GM12878 (cell line): ENCODE measurements at regions not wholly inside any gene's neighbourhood (a gene's known extent, or its start where the extent isn't known, plus 50 kb on each side); places are given as distances from the start of the nearest gene placed in this dataset.

Source experiments
- ATAC-seq: fragments of 200-7000 bp; cut with Tn5 transposase; 3 replicates; pipeline ENCODE4 v1.9.1; 2020; ENCODE audit warnings: mild to moderate bottlenecking, moderate library complexity
- BruUV-seq: library from RNA; stranded (reverse); fragments of 400-500 nt; replicated peaks from 2 replicates; lab custom pipeline; 2021; lab: Mats Ljungman, UMichigan
- CTCF ChIA-PET: fragments of 300-600 bp; sonication (Branson Sonifier 250); formaldehyde crosslinking; extraction: SDS; loops from one replicate; lab custom pipeline; 2021; ENCODE audit warnings: inconsistent platforms; lab: Yijun Ruan, JAX
- POLR2A ChIA-PET: fragments of 350-600 bp; formaldehyde crosslinking; extraction: SDS; loops from one replicate; lab custom pipeline; 2021; ENCODE audit warnings: inconsistent platforms; lab: Charles Lee
- RAD21 ChIA-PET: fragments of 300-600 bp; sonication (Branson Sonifier 250); formaldehyde crosslinking; loops from one replicate; lab custom pipeline; 2023; ENCODE audit warnings: antibody characterized with exemption; ENCODE audit not compliant: unreplicated experiment; lab: Charles Lee
- SMC1A ChIA-PET: fragments of 300-600 bp; sonication (Branson Sonifier 250); formaldehyde crosslinking; loops from one replicate; lab custom pipeline; 2023; ENCODE audit not compliant: unreplicated experiment, uncharacterized antibody; lab: Charles Lee
- DNase-seq: peaks from one replicate; pipeline ENCODE4 v3.0.0-alpha.2; 2011; ENCODE audit warnings: low read depth, low spot score
- FAIRE-seq: peaks from 3 replicates; lab custom pipeline; 2011; peaks lifted over from hg19 to GRCh38; lab: Jason Lieb, UNC
- H2AFZ ChIP-seq: 2 replicates; pipeline ENCODE4 v1.6.0; 2011; ENCODE audit warnings: low read depth, low read length, control low read depth; ENCODE audit not compliant: control insufficient read depth
- H3K27ac ChIP-seq: 2 replicates; pipeline ENCODE4 v1.5.1; 2011; ENCODE audit warnings: control low read depth; ENCODE audit not compliant: control insufficient read depth, insufficient read depth
- H3K27me3 ChIP-seq, 2 experiments: replicated peaks in 1 of 2; 2 replicates each; pipeline versions ENCODE4 v1.6.0 to v1.6.1; 2011; ENCODE audit warnings: low read length in 1 of 2; ENCODE audit not compliant: control insufficient read depth in 2 of 2, insufficient read depth in 2 of 2
- H3K36me3 ChIP-seq, 2 experiments: 2 replicates each; pipeline ENCODE4 v1.5.1; 2011; ENCODE audit warnings: low read length in 1 of 2; ENCODE audit not compliant: control insufficient read depth in 2 of 2, insufficient read depth in 2 of 2
- H3K4me1 ChIP-seq: 2 replicates; pipeline ENCODE4 v1.6.1; 2011; ENCODE audit warnings: mild to moderate bottlenecking, low read length, moderate library complexity, mixed read lengths; ENCODE audit not compliant: control insufficient read depth, insufficient read depth
- H3K4me2 ChIP-seq: 2 replicates; pipeline ENCODE4 v1.6.0; 2011; ENCODE audit warnings: control low read depth; ENCODE audit not compliant: control insufficient read depth, insufficient read depth
- H3K4me3 ChIP-seq: fragments of 200-600 bp; sonication (generic); 2 replicates; pipeline ENCODE4 v1.5.1; 2016
- H3K79me2 ChIP-seq: 2 replicates; pipeline ENCODE4 v1.6.0; 2011; ENCODE audit warnings: low read length; ENCODE audit not compliant: control insufficient read depth, insufficient read depth
- H3K9ac ChIP-seq: 2 replicates; pipeline ENCODE4 v1.8.0; 2011; ENCODE audit warnings: low read length, control low read depth, mixed read lengths; ENCODE audit not compliant: control insufficient read depth, insufficient read depth
- H3K9me3 ChIP-seq: replicated peaks from 3 replicates; pipeline ENCODE4 v1.5.1; 2011; ENCODE audit warnings: mild to moderate bottlenecking, low read length; ENCODE audit not compliant: control insufficient read depth, insufficient read depth
- H4K20me1 ChIP-seq: 2 replicates; pipeline ENCODE4 v1.6.0; 2011; ENCODE audit not compliant: control insufficient read depth, insufficient read depth
- CBFB ChIP-seq: IDR thresholded peaks from 2 replicates; pipeline ENCODE4 v1.6.1; 2016; ENCODE audit warnings: antibody characterized with exemption, low read depth
- CTCF ChIP-seq, 3 experiments: IDR thresholded peaks in 2 of 3; conservative IDR thresholded peaks in 1 of 3; 2 replicates each; pipeline ENCODE4 v1.5.1; 2011; ENCODE audit warnings: low read depth in 3 of 3, low read length in 3 of 3, mild to moderate bottlenecking in 3 of 3, control low read depth in 2 of 3, moderate library complexity in 2 of 3, inconsistent platforms in 1 of 3, mixed read lengths in 1 of 3; ENCODE audit not compliant: control insufficient read depth in 2 of 3, insufficient read depth in 1 of 3; ENCODE audit errors: extremely low read depth in 1 of 3
- FOS ChIP-seq: IDR thresholded peaks from 3 replicates; pipeline ENCODE4 v1.6.1; 2011; ENCODE audit warnings: borderline replicate concordance; ENCODE audit not compliant: insufficient read length; ENCODE audit errors: extremely low read depth
- IRF4 ChIP-seq: IDR thresholded peaks from 2 replicates; pipeline ENCODE4 v1.6.1; 2011; ENCODE audit warnings: low read depth, low read length
- IRF5 ChIP-seq: fragments of 450-650 bp; IDR thresholded peaks from 2 replicates; pipeline ENCODE4 v1.6.1; 2017; ENCODE audit warnings: borderline replicate concordance
- MYC ChIP-seq: IDR thresholded peaks from 2 replicates; pipeline ENCODE4 v1.6.1; 2011; ENCODE audit warnings: mild to moderate bottlenecking, low read length, moderate library complexity, inconsistent platforms; ENCODE audit not compliant: insufficient read depth, insufficient replicate concordance, insufficient read length, severe bottlenecking
- NFXL1 ChIP-seq: fragments of 450-650 bp; IDR thresholded peaks from 2 replicates; pipeline ENCODE4 v1.6.1; 2017; ENCODE audit warnings: antibody characterized with exemption, mild to moderate bottlenecking, borderline replicate concordance
- NFYB ChIP-seq: IDR thresholded peaks from 2 replicates; pipeline ENCODE4 v1.6.1; 2011; ENCODE audit warnings: low read depth, mild to moderate bottlenecking, low read length, improper control_type of control experiment, moderate library complexity; ENCODE audit not compliant: insufficient read depth
- NKRF ChIP-seq: fragments of 450-650 bp; conservative IDR thresholded peaks from 2 replicates; pipeline ENCODE4 v1.6.1; 2017; ENCODE audit warnings: mild to moderate bottlenecking, moderate library complexity
- TCF12 ChIP-seq: IDR thresholded peaks from 2 replicates; pipeline ENCODE4 v1.6.1; 2011; ENCODE audit warnings: low read depth, mild to moderate bottlenecking, low read length
- ZBTB33 ChIP-seq: fragments of 450-650 bp; IDR thresholded peaks from 2 replicates; pipeline ENCODE4 v1.6.1; 2017; ENCODE audit warnings: mild to moderate bottlenecking
- ZNF207 ChIP-seq: fragments of 450-650 bp; IDR thresholded peaks from 2 replicates; pipeline ENCODE4 v1.6.1; 2014; ENCODE audit warnings: antibody characterized with exemption, mild to moderate bottlenecking, borderline replicate concordance
- ZNF24 ChIP-seq: fragments of 450-650 bp; IDR thresholded peaks from 2 replicates; pipeline ENCODE4 v1.6.1; 2017; ENCODE audit warnings: antibody characterized with exemption, mild to moderate bottlenecking
- WGBS: methylation state at CpG from one replicate; pipeline ENCODE4 v1.1.6; 2016; ENCODE audit warnings: low lambda C conversion rate; ENCODE audit not compliant: insufficient replicate concordance, insufficient coverage; ENCODE audit errors: missing lambda C conversion rate; 5-methylcytosine and 5-hydroxymethylcytosine counted together
- in situ Hi-C: fragments of 300-500 bp; cut with MboI; formaldehyde crosslinking; loops from 9 replicates; pipeline ENCODE4 v1.14.3; 2018; ENCODE audit warnings: mixed read lengths
- intact Hi-C: fragments of 100-400 bp; cut with micrococcal nuclease; formaldehyde crosslinking; loops from one replicate; pipeline ENCODE4 v1.14.2; 2022; ENCODE audit not compliant: unreplicated experiment

- POLR2A ChIA-PET: no interaction called here
- Histone ChIP-seq H3K79me2 (no peaks in the 10 kb centered on the region), H3K9ac (no peak overlapping the region), H4K20me1 (no peaks in the 10 kb centered on the region), H3K36me3 (no peaks in the 10 kb centered on the region), H3K27me3 (no peaks in the 10 kb centered on the region), H3K4me2 (no peak overlapping the region), H3K27ac (no peak overlapping the region), H3K4me1 (no peaks in the 10 kb centered on the region), H3K9me3 (no peaks in the 10 kb centered on the region), H3K4me3 (no peak overlapping the region), H2AFZ (no peak overlapping the region)
- ATAC-seq: no peak
- no peak for DNase-seq
- intact Hi-C loops (no loop called here), in situ Hi-C loops (no loop called here)
- WGBS: 5% methylated on average over 1 of the region's 1 CpG
- RAD21 ChIA-PET: no interaction called here
- no peak for FAIRE-seq
- SMC1A ChIA-PET: interaction anchor here (1.4 kb wide), 1 partner anchor 8 kb away, joined by 3 read pairs; no protein-coding TSS in a partner anchor
- CTCF ChIA-PET: interaction anchor here (1.1 kb wide), 1 partner anchor 9 kb away, joined by 3 read pairs; no protein-coding TSS in a partner anchor
- no TSS peak for BruUV-seq
- no peak for TF ChIP-seq FOS
- TF ChIP-seq ZNF207: no peak
- no peak for TF ChIP-seq NFYB
- no peak for TF ChIP-seq NFXL1
- TF ChIP-seq ZBTB33: no peak
- TF ChIP-seq NKRF: no peak
- TF ChIP-seq IRF5: no peak
- no peak for TF ChIP-seq TCF12
- TF ChIP-seq MYC: no peak
- no peak for TF ChIP-seq CTCF (IDR thresholded peaks at IDR 0.05 in 2 of 3, conservative IDR thresholded peaks at IDR 0.05 in 1 of 3; ENCODE audit: control insufficient read depth in 2 of 3, extremely low read depth in 1 of 3, insufficient read depth in 1 of 3, low read depth in 3 of 3, low read length in 3 of 3)
- TF ChIP-seq ZNF24: no peak
- TF ChIP-seq IRF4: no peak
- TF ChIP-seq CBFB: no peak
Observed at GRCh38 chr5:33319151-33319550, 121.6 kb upstream of the TARS1 start.
